ENCODE measurements at regions not wholly inside any gene's neighbourhood (a gene's known extent, or its start where the extent isn't known, plus 50 kb on each side); places are given as distances from the start of the nearest gene placed in this dataset.
A peak's percentile ranks its signal among the peaks of the same experiment; 100 is the strongest.

- Histone ChIP-seq H3K27ac (no peak overlapping the region), H3K4me1 (ENCODE audit: low read depth) (no peaks in the 10 kb centered on the region), H3K9me3 (ENCODE audit: low read depth) (no peaks in the 10 kb centered on the region), H3K36me3 (no peaks in the 10 kb centered on the region), H3K27me3 (no peaks in the 10 kb centered on the region), H3K4me3 (no peak overlapping the region)
- DNase-seq (ENCODE audit: low read depth in 1 of 2, low spot score in 1 of 2): no peak
- no peak for TF ChIP-seq CTCF (IDR thresholded peaks at IDR 0.05; ENCODE audit: low read depth, low read length)
These were observed 371.9 kb downstream of the TTLL7 start for GRCh38 chr1:83627045-83627444.

- Histone ChIP-seq H3K9me3 (ENCODE audit: low read depth) (no peaks in the 10 kb centered on the region), H3K27ac (no peak overlapping the region), H3K4me1 (ENCODE audit: low read depth) (no peaks in the 10 kb centered on the region), H3K27me3 (no peaks in the 10 kb centered on the region), H3K36me3 (no peaks in the 10 kb centered on the region), H3K4me3 (no peak overlapping the region)
- DNase-seq (ENCODE audit: low read depth in 1 of 2, low spot score in 1 of 2): peak in 1 of 2 donors; percentile 7
- TF ChIP-seq CTCF (IDR thresholded peaks at IDR 0.05; ENCODE audit: low read depth, low read length): no peak
These were observed 372.3 kb downstream of the TTLL7 start for GRCh38 chr1:83626603-83627002.

GRCh38 chr1:83625646-83626045 is 373.3 kb downstream of the TTLL7 start:
- no peak for TF ChIP-seq CTCF (IDR thresholded peaks at IDR 0.05; ENCODE audit: low read depth, low read length)
- no peak overlapping the region for H3K27ac ChIP-seq
- H3K27me3 ChIP-seq: no peaks in the 10 kb centered on the region
- H3K4me1 ChIP-seq (ENCODE audit: low read depth): no peaks in the 10 kb centered on the region
- H3K9me3 ChIP-seq (ENCODE audit: low read depth): no peaks in the 10 kb centered on the region
- DNase-seq (ENCODE audit: low read depth in 1 of 2, low spot score in 1 of 2): no peak
- H3K36me3 ChIP-seq: no peaks in the 10 kb centered on the region
- no peak overlapping the region for H3K4me3 ChIP-seq

GRCh38 chr1:83620016-83620415 is 378.9 kb downstream of the TTLL7 start:
- DNase-seq (ENCODE audit: low read depth in 1 of 2, low spot score in 1 of 2): no peak
- Histone ChIP-seq H3K27ac (no peak overlapping the region), H3K36me3 (no peaks in the 10 kb centered on the region), H3K4me3 (no peak overlapping the region), H3K27me3 (no peaks in the 10 kb centered on the region), H3K9me3 (ENCODE audit: low read depth) (no peaks in the 10 kb centered on the region), H3K4me1 (ENCODE audit: low read depth) (peaks cover 3% of the 10 kb centered on the region)
- TF ChIP-seq CTCF (IDR thresholded peaks at IDR 0.05; ENCODE audit: low read depth, low read length): no peak

GRCh38 chr1:83619170-83619896 is 379.6 kb downstream of the TTLL7 start:
- Histone ChIP-seq H3K27me3 (no peaks in the 10 kb centered on the region), H3K36me3 (no peaks in the 10 kb centered on the region), H3K4me1 (ENCODE audit: low read depth) (peaks cover 5% of the 10 kb centered on the region), H3K9me3 (ENCODE audit: low read depth) (no peaks in the 10 kb centered on the region), H3K4me3 (no peak overlapping the region), H3K27ac (no peak overlapping the region)
- DNase-seq (ENCODE audit: low read depth in 1 of 2, low spot score in 1 of 2): no peak
- no peak for TF ChIP-seq CTCF (IDR thresholded peaks at IDR 0.05; ENCODE audit: low read depth, low read length)
